Endodermal cell (in vitro differentiated cells): ENCODE measurements at regions not wholly inside any gene's neighbourhood (a gene's known extent, or its start where the extent isn't known, plus 50 kb on each side); places are given as distances from the start of the nearest gene placed in this dataset.

Source experiments
- DNase-seq: peaks from one replicate; pipeline ENCODE4 v3.0.0-alpha.2; 2017
- H3K27ac ChIP-seq: 2 replicates; pipeline ENCODE4 v1.5.1; 2013; ENCODE audit warnings: mild to moderate bottlenecking, low read depth, low read length, moderate library complexity
- H3K27me3 ChIP-seq: 2 replicates; pipeline ENCODE4 v1.6.1; 2013; ENCODE audit warnings: mild to moderate bottlenecking, low read length, moderate library complexity; ENCODE audit not compliant: insufficient read depth, control insufficient read depth, poor library complexity, severe bottlenecking
- H3K36me3 ChIP-seq: 2 replicates; pipeline ENCODE4 v1.7.0; 2013; ENCODE audit warnings: mild to moderate bottlenecking, low read length, moderate library complexity; ENCODE audit not compliant: control insufficient read depth, insufficient read depth
- H3K4me1 ChIP-seq: one replicate; pipeline ENCODE4 v1.7.0; 2013; ENCODE audit warnings: low read length; ENCODE audit not compliant: control insufficient read depth, insufficient read depth
- H3K4me3 ChIP-seq: 2 replicates; pipeline ENCODE4 v1.5.1; 2013; ENCODE audit warnings: mild to moderate bottlenecking, low read length, moderate library complexity
- H3K9ac ChIP-seq: 2 replicates; pipeline ENCODE4 v1.6.1; 2013; ENCODE audit warnings: mild to moderate bottlenecking, low read length, moderate library complexity; ENCODE audit not compliant: poor library complexity, severe bottlenecking; ENCODE audit errors: extremely low read depth
- H3K9me3 ChIP-seq: 2 replicates; pipeline ENCODE4 v1.6.1; 2013; ENCODE audit warnings: mild to moderate bottlenecking, low read length, moderate library complexity; ENCODE audit not compliant: control insufficient read depth
- H3K27ac Mint-ChIP-seq: 2 replicates; pipeline ENCODE4 v1.8.0; 2020; ENCODE audit warnings: mixed read lengths
- H3K27me3 Mint-ChIP-seq: 2 replicates; pipeline ENCODE4 v1.8.0; 2021; ENCODE audit warnings: mild to moderate bottlenecking, mixed read lengths; ENCODE audit not compliant: insufficient read depth
- H3K36me3 Mint-ChIP-seq: 2 replicates; pipeline ENCODE4 v1.8.0; 2020; ENCODE audit warnings: low read depth, mixed read lengths
- H3K4me1 Mint-ChIP-seq: 2 replicates; pipeline ENCODE4 v1.8.0; 2020; ENCODE audit warnings: mixed read lengths
- H3K4me3 Mint-ChIP-seq: 2 replicates; pipeline ENCODE4 v1.8.0; 2020; ENCODE audit warnings: mild to moderate bottlenecking, moderate library complexity, mixed read lengths
- H3K9me3 Mint-ChIP-seq: 2 replicates; pipeline ENCODE4 v1.8.0; 2020; ENCODE audit warnings: mild to moderate bottlenecking, mixed read lengths
- CTCF ChIP-seq: fragments of 200-600 bp; sonication (generic); conservative IDR thresholded peaks from 2 replicates; pipeline ENCODE4 v1.5.0; 2021; ENCODE audit warnings: antibody characterized with exemption, mild to moderate bottlenecking
- WGBS, 2 experiments: methylation state at CpG; one replicate each; pipeline versions ENCODE4 v1.1.5 to v1.1.7; 2013; ENCODE audit warnings: missing lambda C conversion rate in 2 of 2, mixed read lengths in 1 of 2; ENCODE audit not compliant: insufficient coverage in 1 of 2, insufficient read length in 1 of 2; 5-methylcytosine and 5-hydroxymethylcytosine counted together

- Histone ChIP-seq H3K36me3 (no peaks in the 10 kb centered on the region), H3K27ac (no peak overlapping the region), H3K4me1 (no peaks in the 10 kb centered on the region), H3K9me3 (peaks cover 80% of the 10 kb centered on the region), H3K27me3 (no peaks in the 10 kb centered on the region), H3K4me3 (no peak overlapping the region), H3K9ac (no peak overlapping the region)
- DNase-seq, result no peak
- TF ChIP-seq CTCF, result no peak
- Mint-ChIP-seq H3K27ac (no peak overlapping the region), H3K27me3 (no peaks in the 10 kb centered on the region), H3K4me3 (no peak overlapping the region), H3K36me3 (no peaks in the 10 kb centered on the region), H3K9me3 (peaks cover 37% of the 10 kb centered on the region), H3K4me1 (no peaks in the 10 kb centered on the region)
- WGBS, 2 experiments, result 40 to 62% methylated on average over 1 to 2 of the region's 2 CpGs
These were observed 759.0 kb downstream of the AACS start for GRCh38 chr12:125824276-125824675.

- DNase-seq, result no peak
- TF ChIP-seq CTCF, result no peak
- H3K27me3 ChIP-seq, result no peaks in the 10 kb centered on the region
- H3K36me3 Mint-ChIP-seq, result no peaks in the 10 kb centered on the region
- no peak overlapping the region for H3K27ac ChIP-seq
- H3K4me1 Mint-ChIP-seq, result no peaks in the 10 kb centered on the region
- 0% methylated on average over 1 of the region's 2 CpGs; no CpG with 5 or more reads in 1 of the 2 experiments for WGBS, 2 experiments
- peaks cover 29% of the 10 kb centered on the region for H3K9me3 ChIP-seq
- H3K27me3 Mint-ChIP-seq, result peaks cover 2% of the 10 kb centered on the region
- no peaks in the 10 kb centered on the region for H3K36me3 ChIP-seq
- no peak overlapping the region for H3K4me3 Mint-ChIP-seq
- H3K27ac Mint-ChIP-seq, result no peak overlapping the region
- H3K9ac ChIP-seq, result no peak overlapping the region
- peaks cover 2% of the 10 kb centered on the region for H3K9me3 Mint-ChIP-seq
- no peaks in the 10 kb centered on the region for H3K4me1 ChIP-seq
- H3K4me3 ChIP-seq, result no peak overlapping the region
These were observed 770.6 kb downstream of the AACS start for GRCh38 chr12:125835852-125836251.

GRCh38 chr12:125836647-125837046, 771.4 kb downstream of the AACS start:
- TF ChIP-seq CTCF, result no peak
- Mint-ChIP-seq H3K27ac (no peak overlapping the region), H3K4me3 (no peak overlapping the region), H3K36me3 (no peaks in the 10 kb centered on the region), H3K4me1 (no peaks in the 10 kb centered on the region), H3K27me3 (peaks cover 4% of the 10 kb centered on the region), H3K9me3 (peaks cover 2% of the 10 kb centered on the region)
- Histone ChIP-seq H3K36me3 (no peaks in the 10 kb centered on the region), H3K27ac (no peak overlapping the region), H3K4me1 (no peaks in the 10 kb centered on the region), H3K4me3 (no peak overlapping the region), H3K9me3 (peaks cover 28% of the 10 kb centered on the region), H3K27me3 (no peaks in the 10 kb centered on the region), H3K9ac (no peak overlapping the region)
- no peak for DNase-seq
- WGBS, 2 experiments, result 70 to 92% methylated on average over 2 of the region's 2 CpGs
